GM12874 (cell line): ENCODE measurements at regions not wholly inside any gene's neighbourhood (a gene's known extent, or its start where the extent isn't known, plus 50 kb on each side); places are given as distances from the start of the nearest gene placed in this dataset.

Experiments
- CTCF ChIP-seq: IDR thresholded peaks from 2 replicates; pipeline ENCODE4 v1.5.1; 2011; ENCODE audit warnings: low read depth, mild to moderate bottlenecking, control low read depth, low read length, moderate library complexity; ENCODE audit not compliant: insufficient read depth

- TF ChIP-seq CTCF, result no peak
These were observed 87.2 kb upstream of the ZNF32 start for GRCh38 chr10:43735907-43736306.

DNA sequence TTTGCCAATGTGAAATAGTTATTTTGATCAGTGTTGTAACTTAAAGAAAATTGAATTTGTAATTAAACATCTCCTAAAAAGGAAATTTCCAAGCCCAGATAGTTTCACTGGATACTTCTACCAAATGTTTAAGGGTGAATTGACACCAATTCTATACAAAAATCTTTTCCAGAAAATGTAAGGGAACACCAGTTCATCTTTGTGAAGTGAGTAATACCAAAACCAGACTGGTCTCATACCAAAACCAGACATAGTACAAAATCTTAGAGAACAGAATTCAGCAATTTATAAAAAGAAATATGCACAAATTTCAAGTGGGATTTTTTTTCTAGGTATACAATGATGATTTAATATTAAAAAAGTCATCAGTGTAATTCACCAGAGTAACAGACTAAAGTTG is 86.0 kb upstream of the ZNF32 start:
- no peak for TF ChIP-seq CTCF

DNA sequence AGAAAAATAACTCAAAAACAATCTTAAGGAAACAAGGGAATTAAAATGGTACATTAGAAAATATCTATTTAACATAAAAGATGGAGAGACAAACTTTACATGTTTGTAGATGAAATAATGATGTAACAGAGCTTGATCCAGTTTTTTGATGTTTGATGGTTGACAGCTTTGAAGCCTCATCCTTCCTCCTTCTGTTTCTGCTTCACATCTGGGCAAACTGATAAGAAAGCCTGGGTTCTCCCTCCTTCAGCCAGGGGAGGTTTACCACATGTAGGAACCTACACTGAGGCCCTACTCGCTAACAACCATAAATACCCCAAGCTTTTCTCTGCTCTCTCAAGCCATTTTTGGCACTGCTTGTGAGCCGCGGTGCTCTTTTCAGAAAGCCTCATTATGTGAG is 82.8 kb upstream of the ZNF32 start:
- TF ChIP-seq CTCF, result no peak

- no peak for TF ChIP-seq CTCF
These were observed 79.7 kb upstream of the ZNF32 start for GRCh38 chr10:43728425-43728824.

DNA sequence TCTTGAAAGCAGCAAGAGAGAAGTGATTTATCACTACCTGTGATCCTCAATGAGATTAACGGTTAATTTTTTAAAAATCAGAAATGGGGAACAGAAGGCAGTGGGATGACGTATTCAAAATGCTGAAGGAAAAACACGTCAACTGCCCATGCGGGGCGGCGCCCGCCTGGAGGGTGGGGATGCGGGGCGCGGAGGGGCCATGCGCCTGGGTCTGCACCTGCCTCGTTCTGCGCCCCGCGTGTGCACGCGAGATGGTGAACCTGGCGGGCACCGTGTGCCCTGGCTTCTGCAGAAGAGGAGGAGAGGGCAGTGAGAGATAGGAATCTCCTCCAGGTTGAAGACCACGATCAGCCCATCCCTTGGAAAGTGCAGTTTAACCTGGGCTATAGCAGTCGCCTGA is 79.3 kb upstream of the ZNF32 start:
- no peak for TF ChIP-seq CTCF

DNA sequence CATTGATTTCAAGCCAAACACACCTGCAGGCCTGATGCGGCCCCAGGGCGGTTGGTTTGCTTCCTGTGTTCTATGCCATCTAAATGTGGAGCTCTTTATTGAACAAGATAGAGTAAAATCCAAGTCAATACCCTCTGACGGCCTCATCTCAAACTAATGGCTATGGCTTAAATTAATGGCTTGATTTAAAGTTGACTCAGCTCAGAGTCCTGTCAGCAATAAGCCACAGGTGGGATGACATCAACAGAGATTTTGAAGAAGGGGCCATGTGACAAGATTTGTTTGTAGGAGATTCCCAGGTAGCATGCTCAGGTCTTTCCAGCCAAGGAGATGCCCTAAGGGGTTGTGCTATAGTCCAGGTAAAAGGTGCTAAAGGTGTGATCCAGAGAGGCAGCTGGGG is 66.7 kb upstream of the ZNF32 start:
- no peak for TF ChIP-seq CTCF

- TF ChIP-seq CTCF, result no peak
These were observed 64.3 kb upstream of the ZNF32 start for GRCh38 chr10:43712821-43713584.
